HG02970 (cell line): ENCODE measurements at regions not wholly inside any gene's neighbourhood (a gene's known extent, or its start where the extent isn't known, plus 50 kb on each side); places are given as distances from the start of the nearest gene placed in this dataset.

Source experiments
- ATAC-seq: cut with Tn5 transposase; IDR thresholded peaks from one replicate; pipeline ENCODE4 v1.9.1; 2021; ENCODE audit warnings: mild to moderate bottlenecking, moderate library complexity, moderate number of reproducible peaks; ENCODE audit not compliant: unreplicated experiment, low FRiP score

GRCh38 chr19:28864024-28864503 lies 348.9 kb downstream of the UQCRFS1 start:
- no peak for ATAC-seq

GRCh38 chr19:28862238-28862637 lies 350.7 kb downstream of the UQCRFS1 start:
- ATAC-seq: no peak

- no peak for ATAC-seq
These were observed 353.1 kb downstream of the UQCRFS1 start for GRCh38 chr19:28859811-28860210.

GRCh38 chr19:28858933-28859332 lies 354.0 kb downstream of the UQCRFS1 start:
- no peak for ATAC-seq

- no peak for ATAC-seq
These were observed 355.0 kb downstream of the UQCRFS1 start for GRCh38 chr19:28857967-28858366.

GRCh38 chr19:28855216-28855615 lies 357.7 kb downstream of the UQCRFS1 start:
- ATAC-seq: no peak

- no peak for ATAC-seq
These were observed 365.5 kb downstream of the UQCRFS1 start for GRCh38 chr19:28847468-28847867.

- ATAC-seq: no peak
These were observed 366.7 kb downstream of the UQCRFS1 start for GRCh38 chr19:28846094-28846812.

GRCh38 chr19:28843761-28844492 lies 369.0 kb downstream of the UQCRFS1 start:
- no peak for ATAC-seq

GRCh38 chr19:28841531-28841930 lies 371.4 kb downstream of the UQCRFS1 start:
- no peak for ATAC-seq

- ATAC-seq: no peak
These were observed 372.1 kb downstream of the UQCRFS1 start for GRCh38 chr19:28840891-28841290.

- no peak for ATAC-seq
These were observed 373.5 kb downstream of the UQCRFS1 start for GRCh38 chr19:28839455-28839854.

- ATAC-seq: no peak
These were observed 374.0 kb downstream of the UQCRFS1 start for GRCh38 chr19:28838909-28839308.

- ATAC-seq: no peak
These were observed 376.5 kb downstream of the UQCRFS1 start for GRCh38 chr19:28836421-28836820.

GRCh38 chr19:28834996-28835395 lies 378.0 kb downstream of the UQCRFS1 start:
- no peak for ATAC-seq

GRCh38 chr19:28831462-28831861 lies 381.5 kb downstream of the UQCRFS1 start:
- ATAC-seq: no peak

GRCh38 chr19:28829762-28830161 lies 383.2 kb downstream of the UQCRFS1 start:
- ATAC-seq: no peak

GRCh38 chr19:28829359-28829758 lies 383.6 kb downstream of the UQCRFS1 start:
- no peak for ATAC-seq

- no peak for ATAC-seq
These were observed 384.6 kb downstream of the UQCRFS1 start for GRCh38 chr19:28828276-28828870.

- ATAC-seq: no peak
These were observed 385.6 kb downstream of the UQCRFS1 start for GRCh38 chr19:28827382-28827781.

GRCh38 chr19:28823338-28823961 lies 389.5 kb downstream of the UQCRFS1 start:
- ATAC-seq: no peak
